Hepatocyte (in vitro differentiated cells): ENCODE measurements at regions not wholly inside any gene's neighbourhood (a gene's known extent, or its start where the extent isn't known, plus 50 kb on each side); places are given as distances from the start of the nearest gene placed in this dataset.

Source experiments
- CTCF ChIP-seq: fragments of 200-600 bp; sonication (generic); IDR thresholded peaks from 2 replicates; pipeline ENCODE4 v1.5.1; 2016; ENCODE audit warnings: antibody characterized with exemption, mild to moderate bottlenecking; ENCODE audit not compliant: poor library complexity
- EZH2 ChIP-seq: fragments of 200-600 bp; sonication (generic); IDR thresholded peaks from 2 replicates; pipeline ENCODE4 v1.6.1; 2016; ENCODE audit warnings: antibody characterized with exemption, mild to moderate bottlenecking, borderline replicate concordance

GRCh38 chrX:127963696-127964095 is 88.5 kb downstream of the ACTRT1 start:
- TF ChIP-seq CTCF: no peak
- no peak for TF ChIP-seq EZH2
